ENCODE measurements at regions not wholly inside any gene's neighbourhood (a gene's known extent, or its start where the extent isn't known, plus 50 kb on each side); places are given as distances from the start of the nearest gene placed in this dataset.

GRCh38 chr1:98019747-98020146 lies 98.9 kb upstream of the DPYD start:
- H3K9me3 ChIP-seq (ENCODE audit: control extremely low read depth in 1 of 5, control insufficient read depth in 4 of 5, insufficient read depth in 2 of 5, low read depth in 1 of 5, low read length in 4 of 5): no peaks in the 10 kb centered on the region
- ChIA-PET CTCF (interaction anchor here (1.3 kb wide), 1 partner anchor 35 kb away, joined by 3 read pairs; no protein-coding TSS in a partner anchor), POLR2A (no interaction called here)
- DNase-seq: peak in 2 of 3 donors; percentile 10 to 40
- H3K4me3 ChIP-seq (ENCODE audit: control insufficient read depth in 1 of 7, extremely low read depth in 1 of 7, insufficient read depth in 4 of 7, low read depth in 2 of 7, low read length in 6 of 7): no peak overlapping the region
- H3K36me3 ChIP-seq (ENCODE audit: control insufficient read depth in 4 of 4, insufficient read depth in 4 of 4, low read length in 3 of 4): no peaks in the 10 kb centered on the region
- peaks cover 0 to 6% (median 2%) of the 10 kb centered on the region in 4 experiments for H3K4me1 ChIP-seq (ENCODE audit: control extremely low read depth in 1 of 4, control insufficient read depth in 4 of 4, insufficient read depth in 4 of 4, low read length in 3 of 4)
- no peak overlapping the region for H3K27ac ChIP-seq (ENCODE audit: insufficient read depth in 1 of 2, low read depth in 1 of 2, low read length in 2 of 2, poor library complexity in 1 of 2, severe bottlenecking in 2 of 2)
- no CpG with 5 or more reads among the region's 2 CpGs for WGBS (ENCODE audit: insufficient coverage)
- H3K27me3 ChIP-seq (replicated peaks in 2 of 5; ENCODE audit: control insufficient read depth in 4 of 5, insufficient read depth in 5 of 5, low read length in 4 of 5): no peaks in the 10 kb centered on the region

GRCh38 chr1:98018074-98018473 lies 97.2 kb upstream of the DPYD start:
- Histone ChIP-seq H3K4me3 (ENCODE audit: control insufficient read depth in 1 of 7, extremely low read depth in 1 of 7, insufficient read depth in 4 of 7, low read depth in 2 of 7, low read length in 6 of 7) (no peak overlapping the region), H3K36me3 (ENCODE audit: control insufficient read depth in 4 of 4, insufficient read depth in 4 of 4, low read length in 3 of 4) (no peaks in the 10 kb centered on the region), H3K4me1 (ENCODE audit: control extremely low read depth in 1 of 4, control insufficient read depth in 4 of 4, insufficient read depth in 4 of 4, low read length in 3 of 4) (peaks cover 0 to 6% (median 2%) of the 10 kb centered on the region in 4 experiments), H3K9me3 (ENCODE audit: control extremely low read depth in 1 of 5, control insufficient read depth in 4 of 5, insufficient read depth in 2 of 5, low read depth in 1 of 5, low read length in 4 of 5) (no peaks in the 10 kb centered on the region), H3K27me3 (replicated peaks in 2 of 5; ENCODE audit: control insufficient read depth in 4 of 5, insufficient read depth in 5 of 5, low read length in 4 of 5) (no peaks in the 10 kb centered on the region), H3K27ac (ENCODE audit: insufficient read depth in 1 of 2, low read depth in 1 of 2, low read length in 2 of 2, poor library complexity in 1 of 2, severe bottlenecking in 2 of 2) (no peak overlapping the region)
- DNase-seq: peak in 1 of 3 donors; percentile 2
- no CpG with 5 or more reads among the region's 2 CpGs for WGBS (ENCODE audit: insufficient coverage)
- ChIA-PET POLR2A (no interaction called here), CTCF (interaction anchor here (0.7 kb wide), 1 partner anchor 18 kb away, joined by 3 read pairs; no protein-coding TSS in a partner anchor)

- ChIA-PET CTCF (interaction anchor here (0.7 kb wide), 1 partner anchor 17 kb away, joined by 3 read pairs; no protein-coding TSS in a partner anchor), POLR2A (no interaction called here)
- H3K27ac ChIP-seq (ENCODE audit: insufficient read depth in 1 of 2, low read depth in 1 of 2, low read length in 2 of 2, poor library complexity in 1 of 2, severe bottlenecking in 2 of 2): no peak overlapping the region
- H3K9me3 ChIP-seq (ENCODE audit: control extremely low read depth in 1 of 5, control insufficient read depth in 4 of 5, insufficient read depth in 2 of 5, low read depth in 1 of 5, low read length in 4 of 5): no peaks in the 10 kb centered on the region
- no peak for DNase-seq
- H3K36me3 ChIP-seq (ENCODE audit: control insufficient read depth in 4 of 4, insufficient read depth in 4 of 4, low read length in 3 of 4): no peaks in the 10 kb centered on the region
- no peak overlapping the region for H3K4me3 ChIP-seq (ENCODE audit: control insufficient read depth in 1 of 7, extremely low read depth in 1 of 7, insufficient read depth in 4 of 7, low read depth in 2 of 7, low read length in 6 of 7)
- no peaks in the 10 kb centered on the region for H3K27me3 ChIP-seq (replicated peaks in 2 of 5; ENCODE audit: control insufficient read depth in 4 of 5, insufficient read depth in 5 of 5, low read length in 4 of 5)
- peaks cover 0 to 6% (median 2%) of the 10 kb centered on the region in 4 experiments for H3K4me1 ChIP-seq (ENCODE audit: control extremely low read depth in 1 of 4, control insufficient read depth in 4 of 4, insufficient read depth in 4 of 4, low read length in 3 of 4)
Observed at GRCh38 chr1:98017184-98017583, 96.3 kb upstream of the DPYD start.

GRCh38 chr1:98008373-98008772 lies 87.5 kb upstream of the DPYD start:
- Histone ChIP-seq H3K27ac (ENCODE audit: insufficient read depth in 1 of 2, low read depth in 1 of 2, low read length in 2 of 2, poor library complexity in 1 of 2, severe bottlenecking in 2 of 2) (no peak overlapping the region), H3K4me1 (ENCODE audit: control extremely low read depth in 1 of 4, control insufficient read depth in 4 of 4, insufficient read depth in 4 of 4, low read length in 3 of 4) (no peaks in the 10 kb centered on the region), H3K36me3 (ENCODE audit: control insufficient read depth in 4 of 4, insufficient read depth in 4 of 4, low read length in 3 of 4) (no peaks in the 10 kb centered on the region), H3K27me3 (replicated peaks in 2 of 5; ENCODE audit: control insufficient read depth in 4 of 5, insufficient read depth in 5 of 5, low read length in 4 of 5) (no peaks in the 10 kb centered on the region), H3K4me3 (ENCODE audit: control insufficient read depth in 1 of 7, extremely low read depth in 1 of 7, insufficient read depth in 4 of 7, low read depth in 2 of 7, low read length in 6 of 7) (no peak overlapping the region), H3K9me3 (ENCODE audit: control extremely low read depth in 1 of 5, control insufficient read depth in 4 of 5, insufficient read depth in 2 of 5, low read depth in 1 of 5, low read length in 4 of 5) (no peaks in the 10 kb centered on the region)
- WGBS (ENCODE audit: insufficient coverage): no CpG with 5 or more reads among the region's 1 CpG
- CTCF ChIA-PET: interaction anchor here (1.2 to 1.5 kb wide), 2 partner anchors 9 to 12 kb away, joined by 3 read pairs; no protein-coding TSS in a partner anchor
- POLR2A ChIA-PET: no interaction called here
- DNase-seq: no peak

- Histone ChIP-seq H3K27ac (ENCODE audit: insufficient read depth in 1 of 2, low read depth in 1 of 2, low read length in 2 of 2, poor library complexity in 1 of 2, severe bottlenecking in 2 of 2) (no peak overlapping the region), H3K36me3 (ENCODE audit: control insufficient read depth in 4 of 4, insufficient read depth in 4 of 4, low read length in 3 of 4) (no peaks in the 10 kb centered on the region), H3K4me1 (ENCODE audit: control extremely low read depth in 1 of 4, control insufficient read depth in 4 of 4, insufficient read depth in 4 of 4, low read length in 3 of 4) (no peaks in the 10 kb centered on the region), H3K9me3 (ENCODE audit: control extremely low read depth in 1 of 5, control insufficient read depth in 4 of 5, insufficient read depth in 2 of 5, low read depth in 1 of 5, low read length in 4 of 5) (no peaks in the 10 kb centered on the region), H3K27me3 (replicated peaks in 2 of 5; ENCODE audit: control insufficient read depth in 4 of 5, insufficient read depth in 5 of 5, low read length in 4 of 5) (no peaks in the 10 kb centered on the region), H3K4me3 (ENCODE audit: control insufficient read depth in 1 of 7, extremely low read depth in 1 of 7, insufficient read depth in 4 of 7, low read depth in 2 of 7, low read length in 6 of 7) (no peak overlapping the region)
- CTCF ChIA-PET: interaction anchor here (1.0 kb wide), 1 partner anchor 461 kb away, joined by 3 read pairs; no protein-coding TSS in a partner anchor
- no peak for DNase-seq
- POLR2A ChIA-PET: interaction anchor here (0.6 kb wide), 1 partner anchor 177 kb away, joined by 3 read pairs; no protein-coding TSS in a partner anchor
Observed at GRCh38 chr1:98005326-98006010, 84.6 kb upstream of the DPYD start.

- Histone ChIP-seq H3K4me3 (ENCODE audit: control insufficient read depth in 1 of 7, extremely low read depth in 1 of 7, insufficient read depth in 4 of 7, low read depth in 2 of 7, low read length in 6 of 7) (no peak overlapping the region), H3K27ac (ENCODE audit: insufficient read depth in 1 of 2, low read depth in 1 of 2, low read length in 2 of 2, poor library complexity in 1 of 2, severe bottlenecking in 2 of 2) (no peak overlapping the region), H3K4me1 (ENCODE audit: control extremely low read depth in 1 of 4, control insufficient read depth in 4 of 4, insufficient read depth in 4 of 4, low read length in 3 of 4) (no peaks in the 10 kb centered on the region), H3K27me3 (replicated peaks in 2 of 5; ENCODE audit: control insufficient read depth in 4 of 5, insufficient read depth in 5 of 5, low read length in 4 of 5) (no peaks in the 10 kb centered on the region), H3K36me3 (ENCODE audit: control insufficient read depth in 4 of 4, insufficient read depth in 4 of 4, low read length in 3 of 4) (no peaks in the 10 kb centered on the region), H3K9me3 (ENCODE audit: control extremely low read depth in 1 of 5, control insufficient read depth in 4 of 5, insufficient read depth in 2 of 5, low read depth in 1 of 5, low read length in 4 of 5) (no peaks in the 10 kb centered on the region)
- no peak for DNase-seq
- 80% methylated on average over 1 of the region's 1 CpG for WGBS (ENCODE audit: insufficient coverage)
- ChIA-PET CTCF (interaction anchor here (1.2 to 1.5 kb wide), 2 partner anchors 12 to 466 kb away, joined by 7 to 8 read pairs; no protein-coding TSS in a partner anchor), POLR2A (no interaction called here)
Observed at GRCh38 chr1:98003442-98003841, 82.6 kb upstream of the DPYD start.

GRCh38 chr1:98002288-98002687 lies 81.5 kb upstream of the DPYD start:
- CTCF ChIA-PET: interaction anchor here (1.2 to 1.5 kb wide), 2 partner anchors 13 to 467 kb away, joined by 7 to 8 read pairs; no protein-coding TSS in a partner anchor
- Histone ChIP-seq H3K27ac (ENCODE audit: insufficient read depth in 1 of 2, low read depth in 1 of 2, low read length in 2 of 2, poor library complexity in 1 of 2, severe bottlenecking in 2 of 2) (no peak overlapping the region), H3K4me1 (ENCODE audit: control extremely low read depth in 1 of 4, control insufficient read depth in 4 of 4, insufficient read depth in 4 of 4, low read length in 3 of 4) (no peaks in the 10 kb centered on the region), H3K4me3 (ENCODE audit: control insufficient read depth in 1 of 7, extremely low read depth in 1 of 7, insufficient read depth in 4 of 7, low read depth in 2 of 7, low read length in 6 of 7) (no peak overlapping the region), H3K27me3 (replicated peaks in 2 of 5; ENCODE audit: control insufficient read depth in 4 of 5, insufficient read depth in 5 of 5, low read length in 4 of 5) (no peaks in the 10 kb centered on the region), H3K9me3 (ENCODE audit: control extremely low read depth in 1 of 5, control insufficient read depth in 4 of 5, insufficient read depth in 2 of 5, low read depth in 1 of 5, low read length in 4 of 5) (no peaks in the 10 kb centered on the region), H3K36me3 (ENCODE audit: control insufficient read depth in 4 of 4, insufficient read depth in 4 of 4, low read length in 3 of 4) (no peaks in the 10 kb centered on the region)
- POLR2A ChIA-PET: no interaction called here
- WGBS (ENCODE audit: insufficient coverage): 95% methylated on average over 2 of the region's 2 CpGs
- DNase-seq: no peak

Measured in common myeloid progenitor, CD34-positive (primary cell).